Mesendoderm (in vitro differentiated cells): ENCODE measurements at regions not wholly inside any gene's neighbourhood (a gene's known extent, or its start where the extent isn't known, plus 50 kb on each side); places are given as distances from the start of the nearest gene placed in this dataset.

Experiments
- DNase-seq: peaks from one replicate; pipeline ENCODE4 v3.0.0; 2013
- H2AK5ac ChIP-seq: 2 replicates; pipeline ENCODE4 v1.6.1; 2013; ENCODE audit warnings: low read length, inconsistent platforms
- H2BK120ac ChIP-seq: 2 replicates; pipeline ENCODE4 v1.6.1; 2013; ENCODE audit warnings: low read depth, mild to moderate bottlenecking, low read length, moderate library complexity, mixed read lengths
- H2BK15ac ChIP-seq: replicated peaks from 2 replicates; pipeline ENCODE4 v1.6.1; 2013; ENCODE audit warnings: low read depth, mild to moderate bottlenecking, moderate library complexity
- H2BK5ac ChIP-seq: 2 replicates; pipeline ENCODE4 v1.6.1; 2013; ENCODE audit warnings: low read length, inconsistent platforms
- H3K18ac ChIP-seq: 2 replicates; pipeline ENCODE4 v1.6.1; 2013; ENCODE audit warnings: mild to moderate bottlenecking, low read length, mixed read lengths
- H3K23ac ChIP-seq: one replicate; pipeline ENCODE4 v1.6.1; 2013; ENCODE audit warnings: low read length
- H3K27ac ChIP-seq: 2 replicates; pipeline ENCODE4 v1.5.1; 2013; ENCODE audit warnings: low read depth, mild to moderate bottlenecking, inconsistent platforms, low read length, moderate library complexity
- H3K27me3 ChIP-seq: 2 replicates; pipeline ENCODE4 v1.6.1; 2013; ENCODE audit warnings: low read length, control low read depth, mild to moderate bottlenecking, inconsistent platforms; ENCODE audit not compliant: insufficient read depth, poor library complexity
- H3K36me3 ChIP-seq: 2 replicates; pipeline ENCODE4 v1.6.1; 2013; ENCODE audit warnings: low read length, inconsistent platforms; ENCODE audit not compliant: control insufficient read depth, insufficient read depth
- H3K4ac ChIP-seq: one replicate; pipeline ENCODE4 v1.6.1; 2013; ENCODE audit warnings: low read depth, mild to moderate bottlenecking, low read length, moderate library complexity
- H3K4me1 ChIP-seq: 2 replicates; pipeline ENCODE4 v1.6.1; 2013; ENCODE audit warnings: low read depth, low read length, inconsistent platforms; ENCODE audit not compliant: control insufficient read depth
- H3K4me2 ChIP-seq: 2 replicates; pipeline ENCODE4 v1.6.1; 2013; ENCODE audit warnings: low read length
- H3K4me3 ChIP-seq: 2 replicates; pipeline ENCODE4 v1.5.1; 2013; ENCODE audit warnings: mild to moderate bottlenecking, low read length
- H3K56ac ChIP-seq: one replicate; pipeline ENCODE4 v1.6.1; 2013; ENCODE audit warnings: low read length
- H3K79me1 ChIP-seq: 2 replicates; pipeline ENCODE4 v1.6.1; 2013; ENCODE audit warnings: low read length, inconsistent platforms
- H3K79me2 ChIP-seq: 2 replicates; pipeline ENCODE4 v1.6.1; 2013; ENCODE audit warnings: mild to moderate bottlenecking, low read length; ENCODE audit not compliant: control insufficient read depth, insufficient read depth
- H3K9ac ChIP-seq: 2 replicates; pipeline ENCODE4 v1.6.1; 2013; ENCODE audit warnings: low read length, inconsistent platforms
- H4K5ac ChIP-seq: one replicate; pipeline ENCODE4 v1.6.1; 2013; ENCODE audit warnings: low read length
- H4K8ac ChIP-seq: one replicate; pipeline ENCODE4 v1.6.1; 2013; ENCODE audit warnings: low read depth, mild to moderate bottlenecking, control low read depth, low read length, moderate library complexity
- WGBS: extraction: QIAGEN DNeasy Blood & Tissue Kit; methylation state at CpG from one replicate; pipeline ENCODE4 v1.1.7; 2013; ENCODE audit warnings: low lambda C conversion rate, missing lambda C conversion rate; ENCODE audit not compliant: insufficient coverage; ENCODE audit errors: extremely low coverage; 5-methylcytosine and 5-hydroxymethylcytosine counted together

DNA sequence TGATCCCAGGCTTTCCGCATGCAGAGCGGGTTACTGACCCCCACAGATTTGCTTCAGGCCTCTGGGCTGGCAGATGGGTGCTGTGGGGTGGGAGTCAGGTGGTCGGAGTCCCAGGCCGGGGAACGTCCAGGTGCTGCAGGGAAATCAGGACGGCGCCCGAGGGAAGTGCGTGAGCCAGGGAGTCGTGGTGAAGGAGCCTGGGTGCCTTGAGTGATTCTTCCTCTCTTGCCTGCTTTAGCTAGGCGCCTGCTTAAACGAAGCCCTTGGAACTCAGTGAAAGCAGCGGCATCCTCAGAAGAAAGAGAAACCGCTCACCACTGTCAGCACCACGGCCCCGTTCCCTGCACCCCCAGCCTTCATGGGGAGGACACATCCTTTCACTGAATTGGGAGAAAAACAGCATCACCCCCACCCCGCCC lies 455.6 kb downstream of the BRD1 start:
- no peak overlapping the region for H3K9ac ChIP-seq
- no peak overlapping the region for H3K27ac ChIP-seq
- no peaks in the 10 kb centered on the region for H3K27me3 ChIP-seq
- H4K5ac ChIP-seq, result no peak overlapping the region
- no peak overlapping the region for H3K4ac ChIP-seq
- H3K4me2 ChIP-seq, result no peak overlapping the region
- no peak overlapping the region for H4K8ac ChIP-seq
- H3K79me1 ChIP-seq, result no peaks in the 10 kb centered on the region
- H2BK5ac ChIP-seq, result no peak overlapping the region
- no peak overlapping the region for H3K4me3 ChIP-seq
- no peak overlapping the region for H2BK120ac ChIP-seq
- H2BK15ac ChIP-seq, result no peak overlapping the region
- no peaks in the 10 kb centered on the region for H3K36me3 ChIP-seq
- WGBS, result no CpG with 5 or more reads among the region's 17 CpGs
- no peaks in the 10 kb centered on the region for H3K79me2 ChIP-seq
- DNase-seq, result no peak
- no peak overlapping the region for H3K23ac ChIP-seq
- no peak overlapping the region for H2AK5ac ChIP-seq
- peaks cover 5% of the 10 kb centered on the region for H3K4me1 ChIP-seq
- H3K18ac ChIP-seq, result no peak overlapping the region
- no peak overlapping the region for H3K56ac ChIP-seq

DNA sequence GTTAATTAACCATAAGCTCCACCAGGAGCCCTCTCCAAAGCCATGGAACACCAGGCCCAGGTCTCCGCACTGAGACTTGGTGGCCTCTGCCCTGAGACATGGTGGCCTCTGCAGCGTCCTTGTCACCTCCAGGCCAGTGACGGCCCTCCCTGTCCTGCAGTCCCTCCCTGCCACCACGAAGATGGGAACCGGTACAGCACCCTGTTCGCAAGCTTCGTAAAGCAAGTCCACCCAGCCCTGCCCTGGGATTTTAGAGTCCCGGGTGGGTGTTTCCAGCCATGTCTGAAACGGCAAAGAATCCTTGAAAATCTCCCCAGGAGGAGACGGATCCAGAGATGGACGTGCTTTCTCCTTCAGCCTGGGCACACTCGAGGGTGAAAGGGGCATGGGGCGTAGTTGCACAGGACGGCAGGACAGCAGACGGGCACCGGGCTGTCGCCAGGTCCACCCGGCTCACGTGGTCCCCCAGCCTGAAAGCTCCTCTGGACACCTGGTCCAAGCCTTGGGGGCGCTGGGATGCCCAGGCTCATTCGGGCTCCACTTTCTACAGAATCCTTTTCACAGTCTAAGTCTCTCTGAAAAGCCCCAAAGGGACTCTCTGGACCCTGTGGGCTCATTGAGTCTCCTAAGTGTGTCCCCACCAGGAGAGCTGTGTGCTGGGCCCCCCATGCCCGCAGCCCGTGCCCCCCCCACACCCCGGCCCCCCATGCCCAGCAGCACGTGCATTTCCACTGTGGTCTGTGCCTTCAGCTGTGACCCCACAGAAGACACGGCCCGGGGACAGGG lies 456.2 kb downstream of the BRD1 start:
- DNase-seq, result no peak
- no peak overlapping the region for H2BK5ac ChIP-seq
- no CpG with 5 or more reads among the region's 27 CpGs for WGBS

GRCh38 chr22:49370627-49371301 lies 456.9 kb downstream of the BRD1 start:
- no peak overlapping the region for H2BK5ac ChIP-seq
- H3K4me1 ChIP-seq, result peaks cover 5% of the 10 kb centered on the region
- H3K4me3 ChIP-seq, result no peak overlapping the region
- no peak overlapping the region for H4K8ac ChIP-seq
- H3K27ac ChIP-seq, result no peak overlapping the region
- no peak overlapping the region for H3K4me2 ChIP-seq
- no peaks in the 10 kb centered on the region for H3K79me1 ChIP-seq
- no peak overlapping the region for H2AK5ac ChIP-seq
- H3K36me3 ChIP-seq, result no peaks in the 10 kb centered on the region
- H3K27me3 ChIP-seq, result no peaks in the 10 kb centered on the region
- H3K79me2 ChIP-seq, result no peaks in the 10 kb centered on the region
- H2BK120ac ChIP-seq, result no peak overlapping the region
- H4K5ac ChIP-seq, result no peak overlapping the region
- no peak for DNase-seq
- H3K56ac ChIP-seq, result no peak overlapping the region
- no peak overlapping the region for H3K9ac ChIP-seq
- H3K18ac ChIP-seq, result no peak overlapping the region
- H3K4ac ChIP-seq, result no peak overlapping the region
- H2BK15ac ChIP-seq, result no peak overlapping the region
- no CpG with 5 or more reads among the region's 29 CpGs for WGBS
- H3K23ac ChIP-seq, result no peak overlapping the region

More for the DNA sequence above, 456.2 kb downstream of the BRD1 start:
- Histone ChIP-seq H3K36me3 (no peaks in the 10 kb centered on the region), H3K18ac (no peak overlapping the region), H2BK120ac (no peak overlapping the region), H4K8ac (no peak overlapping the region), H3K9ac (no peak overlapping the region), H2BK15ac (no peak overlapping the region), H3K56ac (no peak overlapping the region), H3K79me2 (no peaks in the 10 kb centered on the region), H4K5ac (no peak overlapping the region), H3K27me3 (no peaks in the 10 kb centered on the region), H3K23ac (no peak overlapping the region), H3K4ac (no peak overlapping the region), H3K4me1 (peaks cover 5% of the 10 kb centered on the region), H2AK5ac (no peak overlapping the region), H3K79me1 (no peaks in the 10 kb centered on the region), H3K27ac (no peak overlapping the region), H3K4me3 (no peak overlapping the region), H3K4me2 (no peak overlapping the region)

DNA sequence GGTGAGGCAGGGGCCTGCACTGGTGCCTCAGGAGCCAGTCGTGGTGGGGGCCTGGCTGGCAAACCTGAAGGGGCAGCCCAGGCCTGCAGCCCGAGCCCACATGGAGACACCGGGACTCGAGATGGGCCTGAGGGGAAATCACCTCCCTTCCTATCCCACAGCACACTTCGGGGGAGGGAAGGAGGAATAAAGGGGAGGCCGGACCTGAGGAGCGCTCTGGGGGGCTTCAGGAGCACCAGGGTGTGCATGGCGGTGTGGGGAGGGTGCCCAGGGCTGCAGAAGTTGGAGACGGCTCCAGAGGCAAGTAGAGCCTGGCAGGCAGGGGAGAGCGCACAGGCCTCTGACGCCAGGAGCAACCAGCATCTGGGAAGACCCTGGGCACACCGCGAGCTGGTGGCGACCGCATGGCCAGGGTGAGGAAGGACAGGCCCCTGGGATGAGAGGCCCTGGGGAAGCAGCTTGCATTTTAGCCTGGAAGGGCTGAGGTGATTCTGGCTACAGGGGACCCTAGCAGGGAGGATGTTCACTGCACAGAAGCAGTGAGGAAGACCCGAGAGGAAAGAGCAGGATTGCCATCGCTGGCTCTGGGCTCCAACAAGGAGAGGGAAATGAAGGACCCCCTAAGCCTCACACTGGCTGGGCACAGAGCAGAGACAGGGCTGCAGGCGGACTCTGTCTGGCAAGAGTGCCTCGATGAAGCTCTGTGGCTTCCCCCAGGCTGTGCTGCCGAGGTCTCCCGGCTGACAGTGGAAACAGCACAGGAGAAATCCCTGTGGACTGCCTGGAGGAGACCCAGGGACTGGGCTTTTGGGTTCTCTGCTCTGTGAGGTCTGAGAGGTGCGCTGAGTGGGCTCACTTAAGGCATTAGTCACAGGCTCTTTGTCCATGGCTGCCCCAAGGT lies 457.7 kb downstream of the BRD1 start:
- no CpG with 5 or more reads among the region's 22 CpGs for WGBS
- no peak overlapping the region for H3K18ac ChIP-seq
- no peak overlapping the region for H2BK15ac ChIP-seq
- H3K4me1 ChIP-seq, result peaks cover 5% of the 10 kb centered on the region
- no peak overlapping the region for H2BK5ac ChIP-seq
- no peak overlapping the region for H3K4ac ChIP-seq
- no peak overlapping the region for H3K4me3 ChIP-seq
- no peak overlapping the region for H3K56ac ChIP-seq
- DNase-seq, result no peak
- H3K79me2 ChIP-seq, result no peaks in the 10 kb centered on the region
- H3K27me3 ChIP-seq, result no peaks in the 10 kb centered on the region
- no peak overlapping the region for H2AK5ac ChIP-seq
- H3K9ac ChIP-seq, result no peak overlapping the region
- no peak overlapping the region for H2BK120ac ChIP-seq
- H4K8ac ChIP-seq, result no peak overlapping the region
- no peak overlapping the region for H3K27ac ChIP-seq
- no peak overlapping the region for H3K23ac ChIP-seq
- no peak overlapping the region for H4K5ac ChIP-seq
- no peak overlapping the region for H3K4me2 ChIP-seq
- H3K79me1 ChIP-seq, result no peaks in the 10 kb centered on the region
- no peaks in the 10 kb centered on the region for H3K36me3 ChIP-seq

- H3K23ac ChIP-seq, result no peak overlapping the region
- H3K79me1 ChIP-seq, result no peaks in the 10 kb centered on the region
- no peak overlapping the region for H2BK120ac ChIP-seq
- no peak overlapping the region for H3K4ac ChIP-seq
- H4K5ac ChIP-seq, result no peak overlapping the region
- no peak overlapping the region for H3K4me2 ChIP-seq
- peaks cover 5% of the 10 kb centered on the region for H3K4me1 ChIP-seq
- H3K4me3 ChIP-seq, result no peak overlapping the region
- no peak overlapping the region for H3K9ac ChIP-seq
- no CpG with 5 or more reads among the region's 41 CpGs for WGBS
- H3K27ac ChIP-seq, result no peak overlapping the region
- H3K18ac ChIP-seq, result no peak overlapping the region
- no peak overlapping the region for H2BK15ac ChIP-seq
- H2BK5ac ChIP-seq, result no peak overlapping the region
- DNase-seq, result no peak
- no peaks in the 10 kb centered on the region for H3K27me3 ChIP-seq
- H3K36me3 ChIP-seq, result no peaks in the 10 kb centered on the region
- no peak overlapping the region for H3K56ac ChIP-seq
- H3K79me2 ChIP-seq, result no peaks in the 10 kb centered on the region
- H4K8ac ChIP-seq, result no peak overlapping the region
- H2AK5ac ChIP-seq, result no peak overlapping the region
These were observed 458.5 kb downstream of the BRD1 start for GRCh38 chr22:49368976-49369725.
